CD14-positive monocyte (primary cell): ENCODE measurements at regions not wholly inside any gene's neighbourhood (a gene's known extent, or its start where the extent isn't known, plus 50 kb on each side); places are given as distances from the start of the nearest gene placed in this dataset.

ENCODE experiments used
- DNase-seq, 3 donors: peaks; one replicate each; pipeline ENCODE4 v3.0.0-alpha.2; 2011 to 2022
- H2AFZ ChIP-seq: 2 replicates; pipeline ENCODE4 v1.6.0; 2012; ENCODE audit warnings: mild to moderate bottlenecking, low read depth, low read length, inconsistent platforms; ENCODE audit not compliant: insufficient read depth, poor library complexity, severe bottlenecking
- H3K27ac ChIP-seq, 2 donors: 1 replicate in 1 of 2; 2 replicates in 1 of 2; pipeline ENCODE4 v1.5.1; 2012 to 2013; ENCODE audit warnings: low read length in 2 of 2, control low read depth in 1 of 2, inconsistent platforms in 1 of 2, low read depth in 1 of 2, mild to moderate bottlenecking in 1 of 2
- H3K27me3 ChIP-seq, 2 donors: one replicate each; pipeline versions ENCODE4 v1.6.0 to v1.6.1; 2011 to 2013; ENCODE audit warnings: low read length in 2 of 2; ENCODE audit not compliant: control insufficient read depth in 2 of 2, insufficient read depth in 2 of 2
- H3K36me3 ChIP-seq, 2 donors: replicated peaks in 1 of 2; 1 replicate in 1 of 2; 2 replicates in 1 of 2; pipeline versions ENCODE4 v1.5.1 to v1.6.1; 2012 to 2013; ENCODE audit warnings: low read length in 2 of 2, control low read depth in 1 of 2, inconsistent platforms in 1 of 2, mild to moderate bottlenecking in 1 of 2; ENCODE audit not compliant: insufficient read depth in 2 of 2, control insufficient read depth in 1 of 2
- H3K4me1 ChIP-seq, 2 donors: 1 replicate in 1 of 2; 2 replicates in 1 of 2; pipeline versions ENCODE4 v1.5.1 to v1.6.1; 2012 to 2013; ENCODE audit warnings: low read length in 2 of 2, control low read depth in 1 of 2, inconsistent platforms in 1 of 2, mild to moderate bottlenecking in 1 of 2, moderate library complexity in 1 of 2; ENCODE audit not compliant: insufficient read depth in 2 of 2, control insufficient read depth in 1 of 2
- H3K4me2 ChIP-seq: replicated peaks from 2 replicates; pipeline ENCODE3; 2012; ENCODE audit warnings: low read length, moderate library complexity, mild to moderate bottlenecking; ENCODE audit not compliant: poor library complexity, severe bottlenecking; ENCODE audit errors: extremely low read depth
- H3K4me3 ChIP-seq, 3 experiments: fragments of 200-600 bp in 1 of 3; sonication (generic) in 1 of 3; replicated peaks in 1 of 3; 1 replicate in 2 of 3; 2 replicates in 1 of 3; pipeline ENCODE4 v1.5.1; 2011 to 2013; ENCODE audit warnings: low read length in 3 of 3, mild to moderate bottlenecking in 3 of 3, control low read depth in 2 of 3, low read depth in 2 of 3, inconsistent platforms in 1 of 3, moderate library complexity in 1 of 3
- H3K79me2 ChIP-seq: 2 replicates; pipeline ENCODE4 v1.6.0; 2012; ENCODE audit warnings: mild to moderate bottlenecking, control low read depth, inconsistent platforms, low read length, moderate library complexity; ENCODE audit not compliant: insufficient read depth
- H3K9ac ChIP-seq: 2 replicates; pipeline ENCODE4 v1.6.0; 2017; ENCODE audit warnings: low read length, mild to moderate bottlenecking; ENCODE audit not compliant: insufficient read depth, poor library complexity, severe bottlenecking
- H3K9me3 ChIP-seq, 2 donors: replicated peaks in 1 of 2; 1 replicate in 1 of 2; 2 replicates in 1 of 2; pipeline versions ENCODE4 v1.5.1 to v1.6.1; 2012 to 2013; ENCODE audit warnings: low read length in 2 of 2, control low read depth in 1 of 2; ENCODE audit not compliant: control insufficient read depth in 1 of 2, insufficient read depth in 1 of 2
- H4K20me1 ChIP-seq: 2 replicates; pipeline ENCODE4 v1.6.0; 2012; ENCODE audit warnings: mild to moderate bottlenecking, low read length, control low read depth, moderate library complexity; ENCODE audit not compliant: insufficient read depth
- H3K27ac Mint-ChIP-seq, 7 donors: one replicate each; pipeline ENCODE4 v1.8.0; 2020; ENCODE audit warnings: mild to moderate bottlenecking in 7 of 7, mixed read lengths in 7 of 7, moderate library complexity in 6 of 7, inconsistent platforms in 2 of 7
- H3K27me3 Mint-ChIP-seq, 3 donors: one replicate each; pipeline ENCODE4 v1.8.0; 2021 to 2022; ENCODE audit warnings: low read depth in 3 of 3, mild to moderate bottlenecking in 3 of 3, mixed read lengths in 3 of 3, moderate library complexity in 3 of 3, inconsistent platforms in 1 of 3
- H3K36me3 Mint-ChIP-seq, 2 donors: one replicate each; pipeline ENCODE4 v1.8.0; 2020; ENCODE audit warnings: mixed read lengths in 2 of 2, inconsistent platforms in 1 of 2, mild to moderate bottlenecking in 1 of 2
- H3K4me1 Mint-ChIP-seq: one replicate; pipeline ENCODE4 v1.8.0; 2020; ENCODE audit warnings: mild to moderate bottlenecking, mixed read lengths
- H3K4me3 Mint-ChIP-seq, 2 donors: one replicate each; pipeline ENCODE4 v1.8.0; 2020; ENCODE audit warnings: mild to moderate bottlenecking in 2 of 2, mixed read lengths in 2 of 2, moderate library complexity in 1 of 2
- H3K9me3 Mint-ChIP-seq, 7 donors: one replicate each; pipeline ENCODE4 v1.8.0; 2020 to 2022; ENCODE audit warnings: mixed read lengths in 7 of 7, mild to moderate bottlenecking in 6 of 7, moderate library complexity in 6 of 7, inconsistent platforms in 2 of 7
- CTCF ChIP-seq: fragments of 200-600 bp; IDR thresholded peaks from one replicate; pipeline ENCODE4 v1.8.0; 2022; ENCODE audit warnings: antibody characterized with exemption, mild to moderate bottlenecking
- WGBS: methylation state at CpG from one replicate; pipeline ENCODE4 v1.1.5; 2013; ENCODE audit warnings: missing lambda C conversion rate; ENCODE audit not compliant: insufficient coverage; 5-methylcytosine and 5-hydroxymethylcytosine counted together
- intact Hi-C, 2 donors: fragments of 100-400 bp; cut with micrococcal nuclease; formaldehyde crosslinking; loops; one replicate each; pipeline versions ENCODE4 v1.15.0 to v1.15.1; 2023

DNA sequence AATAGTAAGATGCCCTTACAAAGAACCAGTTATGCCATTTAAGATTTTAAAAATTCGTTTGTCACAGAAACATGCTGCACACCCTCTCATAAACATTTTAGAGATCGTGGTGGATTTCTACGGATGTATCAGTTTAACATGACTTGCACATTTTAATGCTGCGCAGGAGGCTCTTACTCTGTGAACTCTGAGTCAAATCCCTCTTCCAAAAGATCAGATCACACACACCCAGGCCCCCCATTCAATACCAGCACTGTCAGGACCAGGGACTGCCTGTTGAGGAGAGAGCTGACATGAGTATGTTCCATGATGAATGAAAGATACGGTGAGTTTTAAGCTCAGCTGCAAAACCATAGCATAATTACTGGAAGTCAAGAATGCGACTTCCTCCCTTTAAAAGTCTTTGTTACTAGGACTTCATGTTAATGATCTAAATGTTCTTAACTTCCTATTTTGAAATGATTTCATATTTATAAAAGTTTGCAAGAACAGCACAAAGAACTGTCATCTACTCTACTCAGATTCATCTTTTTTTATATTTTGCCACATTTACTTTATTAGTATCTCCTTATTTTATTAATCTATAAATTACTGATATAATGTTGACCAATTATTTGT lies 500.2 kb downstream of the GLRX3 start:
- no peak for TF ChIP-seq CTCF
- peak; percentile 8 to 43 (median 40) for DNase-seq
- Mint-ChIP-seq H3K36me3 (peaks cover 2 to 5% of the 10 kb centered on the region in 2 donors), H3K9me3 (peaks cover 0 to 6% (median 2%) of the 10 kb centered on the region in 7 donors), H3K4me1 (peaks cover 74% of the 10 kb centered on the region), H3K4me3 (peak overlapping the region; percentile 71 to 89), H3K27me3 (peaks cover 0 to 8% (median 0%) of the 10 kb centered on the region in 3 donors), H3K27ac (peak overlapping the region; percentile 85 to 96 (median 90))
- intact Hi-C loops, result no loop called here
- no peaks in the 10 kb centered on the region for H4K20me1 ChIP-seq
- peak overlapping the region; percentile 18 for H3K9ac ChIP-seq
- H3K4me3 ChIP-seq, result peak overlapping the region; percentile 26 to 67 (median 41)
- H3K36me3 ChIP-seq, result no peaks in the 10 kb centered on the region
- H3K4me2 ChIP-seq, result peak overlapping the region; percentile 76
- WGBS, result no CpG with 5 or more reads among the region's 6 CpGs
- peaks cover 55 to 63% of the 10 kb centered on the region in 2 donors for H3K4me1 ChIP-seq
- H3K27ac ChIP-seq, result peak overlapping the region in 1 of 2 donors; percentile 56
- no peaks in the 10 kb centered on the region for H3K79me2 ChIP-seq
- peak overlapping the region; percentile 55 for H2AFZ ChIP-seq
- H3K27me3 ChIP-seq, result no peaks in the 10 kb centered on the region
- no peaks in the 10 kb centered on the region for H3K9me3 ChIP-seq

- WGBS, result 67% methylated on average over 1 of the region's 4 CpGs
- H3K27ac Mint-ChIP-seq, result peak overlapping the region in 2 of 7 donors; percentile 2 to 16
- intact Hi-C loops, result no loop called here
- peak in 1 of 3 donors; percentile 42 for DNase-seq
- Histone ChIP-seq H3K4me1 (peaks cover 48 to 56% of the 10 kb centered on the region in 2 donors), H4K20me1 (no peaks in the 10 kb centered on the region), H3K27me3 (no peaks in the 10 kb centered on the region), H3K4me2 (no peak overlapping the region), H3K36me3 (no peaks in the 10 kb centered on the region), H3K9ac (no peak overlapping the region), H2AFZ (no peak overlapping the region), H3K9me3 (no peaks in the 10 kb centered on the region), H3K4me3 (no peak overlapping the region), H3K27ac (no peak overlapping the region), H3K79me2 (no peaks in the 10 kb centered on the region)
- peaks cover 2 to 5% of the 10 kb centered on the region in 2 donors for H3K36me3 Mint-ChIP-seq
- H3K4me3 Mint-ChIP-seq, result no peak overlapping the region
- H3K9me3 Mint-ChIP-seq, result peaks cover 0 to 6% (median 3%) of the 10 kb centered on the region in 7 donors
- peaks cover 0 to 9% (median 3%) of the 10 kb centered on the region in 3 donors for H3K27me3 Mint-ChIP-seq
- peaks cover 71% of the 10 kb centered on the region for H3K4me1 Mint-ChIP-seq
- no peak for TF ChIP-seq CTCF
Measured at GRCh38 chr10:130637089-130637676, 501.0 kb downstream of the GLRX3 start.
